Esophagus squamous epithelium (tissue), 4 donors: ENCODE measurements at regions not wholly inside any gene's neighbourhood (a gene's known extent, or its start where the extent isn't known, plus 50 kb on each side); places are given as distances from the start of the nearest gene placed in this dataset.

Experiments used
- POLR2A ChIP-seq, 4 donors: fragments of 450-650 bp; IDR thresholded peaks; one replicate each; pipeline ENCODE4 v1.6.1; 2017; ENCODE audit warnings: antibody characterized with exemption in 4 of 4, mild to moderate bottlenecking in 4 of 4, moderate library complexity in 3 of 4
- TF ChIP-seq, protein P1 (sequence below), 6 experiments: fragments of 450-650 bp in 4 of 6; fragments of 200-600 bp in 2 of 6; sonication (generic) in 2 of 6; IDR thresholded peaks; one replicate each; pipeline ENCODE4 v1.5.1; 2016 to 2019; ENCODE audit warnings: antibody characterized with exemption in 6 of 6, mild to moderate bottlenecking in 4 of 6, moderate library complexity in 4 of 6

DNA sequence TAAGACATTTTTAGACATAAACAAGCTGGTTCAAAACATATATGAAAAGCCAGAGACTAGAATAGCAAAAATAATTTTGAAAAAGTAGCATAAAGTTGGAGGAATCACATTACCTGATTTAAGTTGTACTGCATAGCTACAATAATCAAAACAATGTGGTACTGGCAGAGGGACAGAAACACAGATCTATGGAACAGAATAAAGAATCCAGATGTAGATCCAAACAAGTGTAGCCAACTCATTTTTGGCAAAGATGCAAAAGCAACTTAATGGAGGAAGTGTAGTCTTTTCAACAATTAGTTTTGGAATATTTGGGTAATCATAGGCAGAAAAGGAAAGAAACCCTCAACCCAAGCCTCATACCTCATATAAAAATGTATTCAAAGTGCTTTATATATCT lies 278.7 kb upstream of the ZNF521 start:
- TF ChIP-seq, protein P1, sequence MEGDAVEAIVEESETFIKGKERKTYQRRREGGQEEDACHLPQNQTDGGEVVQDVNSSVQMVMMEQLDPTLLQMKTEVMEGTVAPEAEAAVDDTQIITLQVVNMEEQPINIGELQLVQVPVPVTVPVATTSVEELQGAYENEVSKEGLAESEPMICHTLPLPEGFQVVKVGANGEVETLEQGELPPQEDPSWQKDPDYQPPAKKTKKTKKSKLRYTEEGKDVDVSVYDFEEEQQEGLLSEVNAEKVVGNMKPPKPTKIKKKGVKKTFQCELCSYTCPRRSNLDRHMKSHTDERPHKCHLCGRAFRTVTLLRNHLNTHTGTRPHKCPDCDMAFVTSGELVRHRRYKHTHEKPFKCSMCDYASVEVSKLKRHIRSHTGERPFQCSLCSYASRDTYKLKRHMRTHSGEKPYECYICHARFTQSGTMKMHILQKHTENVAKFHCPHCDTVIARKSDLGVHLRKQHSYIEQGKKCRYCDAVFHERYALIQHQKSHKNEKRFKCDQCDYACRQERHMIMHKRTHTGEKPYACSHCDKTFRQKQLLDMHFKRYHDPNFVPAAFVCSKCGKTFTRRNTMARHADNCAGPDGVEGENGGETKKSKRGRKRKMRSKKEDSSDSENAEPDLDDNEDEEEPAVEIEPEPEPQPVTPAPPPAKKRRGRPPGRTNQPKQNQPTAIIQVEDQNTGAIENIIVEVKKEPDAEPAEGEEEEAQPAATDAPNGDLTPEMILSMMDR (IDR thresholded peaks at IDR 0.05): no peak
- no peak for TF ChIP-seq POLR2A (IDR thresholded peaks at IDR 0.05)
